ENCODE measurements at regions not wholly inside any gene's neighbourhood (a gene's known extent, or its start where the extent isn't known, plus 50 kb on each side); places are given as distances from the start of the nearest gene placed in this dataset.
"Not testable (repeated sequence)": the region's sequence is repeated elsewhere in the genome, so short reads cannot be mapped to it uniquely, and the experiment has no call there.

GRCh38 chr11:41675205-41675604 is 215.8 kb upstream of the LRRC4C start:
- no peak for TF ChIP-seq CTCF (IDR thresholded peaks at IDR 0.05)
- ATAC-seq (ENCODE audit: low FRiP score) (no peak), DNase-seq (ENCODE audit: low spot score) (no peak)

- DNase-seq (ENCODE audit: low spot score) = no peak
- ATAC-seq (ENCODE audit: low FRiP score) = no peak
- TF ChIP-seq CTCF (IDR thresholded peaks at IDR 0.05) = no peak
These were observed 253.6 kb upstream of the LRRC4C start for GRCh38 chr11:41713030-41713429.

- ATAC-seq (ENCODE audit: low FRiP score) = no peak
- no peak for TF ChIP-seq CTCF (IDR thresholded peaks at IDR 0.05)
- DNase-seq (ENCODE audit: low spot score) = no peak
These were observed 254.6 kb upstream of the LRRC4C start for GRCh38 chr11:41714101-41714500.

- DNase-seq (ENCODE audit: low spot score) (no peak), ATAC-seq (ENCODE audit: low FRiP score) (no peak)
- TF ChIP-seq CTCF (IDR thresholded peaks at IDR 0.05) = no peak
These were observed 257.4 kb upstream of the LRRC4C start for GRCh38 chr11:41716862-41717261.

- TF ChIP-seq CTCF (IDR thresholded peaks at IDR 0.05) = no peak
- ATAC-seq (ENCODE audit: low FRiP score) (no peak), DNase-seq (ENCODE audit: low spot score) (no peak)
These were observed 261.3 kb upstream of the LRRC4C start for GRCh38 chr11:41720761-41721160.

GRCh38 chr11:41728161-41728560 is 268.7 kb upstream of the LRRC4C start:
- ATAC-seq (ENCODE audit: low FRiP score); DNase-seq (ENCODE audit: low spot score): not testable (repeated sequence)

- TF ChIP-seq CTCF (IDR thresholded peaks at IDR 0.05) = no peak
- DNase-seq (ENCODE audit: low spot score) (no peak), ATAC-seq (ENCODE audit: low FRiP score) (no peak)
These were observed 315.8 kb upstream of the LRRC4C start for GRCh38 chr11:41775296-41775695.

- ATAC-seq (ENCODE audit: low FRiP score) = no peak
- no peak for TF ChIP-seq CTCF (IDR thresholded peaks at IDR 0.05)
- DNase-seq (ENCODE audit: low spot score) = no peak
These were observed 320.0 kb upstream of the LRRC4C start for GRCh38 chr11:41779401-41779960.

Measured in omental fat pad (tissue), 3 donors.